HG03108 (cell line): ENCODE measurements at regions not wholly inside any gene's neighbourhood (a gene's known extent, or its start where the extent isn't known, plus 50 kb on each side); places are given as distances from the start of the nearest gene placed in this dataset.

Source experiments
- ATAC-seq: cut with Tn5 transposase; IDR thresholded peaks from one replicate; pipeline ENCODE4 v1.9.1; 2021; ENCODE audit warnings: moderate library complexity; ENCODE audit not compliant: unreplicated experiment

DNA sequence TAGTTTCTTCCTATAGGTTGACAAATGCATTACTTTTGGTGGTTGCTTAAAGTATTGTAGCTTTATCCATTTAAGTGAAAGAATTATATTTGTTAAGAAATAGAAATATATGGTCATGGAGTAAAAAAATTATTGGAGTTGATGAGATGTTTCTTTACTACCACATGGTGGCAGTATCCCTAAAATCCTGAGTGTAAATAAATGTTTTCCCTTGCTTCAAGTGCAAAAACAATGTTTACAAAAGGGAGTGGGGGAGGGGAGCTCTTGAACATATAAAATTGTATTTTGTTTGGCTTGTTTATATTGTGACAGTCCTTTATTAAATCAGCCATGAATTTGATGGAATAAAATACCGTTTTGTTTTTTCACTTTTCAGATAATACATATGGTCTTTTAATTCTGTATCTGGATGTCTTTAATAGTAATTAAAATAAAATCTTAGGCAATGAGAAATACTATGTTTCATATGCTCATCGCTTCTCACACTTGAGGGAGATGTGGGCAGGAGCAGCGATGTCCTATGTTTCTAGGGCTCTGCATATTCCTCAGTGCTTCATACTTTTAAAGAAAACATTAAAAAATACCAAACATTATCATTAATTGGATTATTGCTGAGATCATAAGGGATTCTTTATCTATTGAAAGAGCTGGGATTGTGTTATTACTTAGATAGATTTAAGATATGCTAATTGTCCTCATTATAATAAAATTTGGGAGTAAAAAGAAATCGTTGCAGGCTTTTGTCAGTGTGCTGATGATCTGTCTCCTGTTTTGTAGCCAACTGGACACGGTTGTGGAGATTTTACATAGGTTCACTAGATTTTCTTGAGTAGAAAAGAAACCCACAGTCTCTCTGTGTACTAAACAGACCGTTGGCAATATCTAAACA lies 349.7 kb downstream of the TUSC7 start:
- no peak for ATAC-seq

DNA sequence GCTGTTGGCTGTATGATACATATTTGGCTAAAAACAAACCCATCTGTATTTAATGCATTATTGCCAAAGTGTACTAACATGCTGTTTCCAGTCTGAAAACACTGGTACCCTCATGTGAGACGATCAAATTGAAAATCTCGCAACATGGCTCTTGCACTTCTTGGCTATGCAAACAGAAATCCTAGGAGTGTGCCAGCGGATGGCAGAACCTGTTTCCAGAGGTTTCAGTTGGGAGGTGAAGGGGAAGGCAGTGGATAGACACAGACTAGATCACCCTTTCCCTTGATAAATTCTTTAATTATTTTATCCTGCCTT lies 350.3 kb downstream of the TUSC7 start:
- ATAC-seq = no peak

- no peak for ATAC-seq
Observed at GRCh38 chr3:117063930-117064329, 354.4 kb downstream of the TUSC7 start.

DNA sequence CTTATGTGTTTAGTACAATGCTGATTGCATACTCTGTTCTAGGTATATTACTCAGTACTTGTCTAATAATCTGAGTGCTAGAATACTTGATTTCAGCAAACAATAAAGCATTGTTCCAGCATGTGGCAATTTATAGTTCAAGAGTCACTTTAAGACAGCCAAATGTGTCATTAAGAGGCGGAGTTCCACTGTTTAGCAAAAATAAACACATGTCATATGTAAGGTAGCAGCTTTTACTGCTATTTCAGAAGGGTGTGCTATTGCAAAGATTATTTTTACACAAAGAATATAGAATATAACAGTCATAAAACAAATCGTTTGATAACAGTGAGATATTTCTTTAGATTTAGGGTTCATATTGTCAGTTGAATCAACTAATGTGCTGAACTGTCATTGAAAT lies 358.7 kb downstream of the TUSC7 start:
- no peak for ATAC-seq

- ATAC-seq = no peak
Observed at GRCh38 chr3:117074826-117075225, 365.2 kb downstream of the TUSC7 start.

GRCh38 chr3:117079997-117080396 lies 370.4 kb downstream of the TUSC7 start:
- no peak for ATAC-seq

- ATAC-seq = no peak
Observed at GRCh38 chr3:117080872-117081271, 371.3 kb downstream of the TUSC7 start.

DNA sequence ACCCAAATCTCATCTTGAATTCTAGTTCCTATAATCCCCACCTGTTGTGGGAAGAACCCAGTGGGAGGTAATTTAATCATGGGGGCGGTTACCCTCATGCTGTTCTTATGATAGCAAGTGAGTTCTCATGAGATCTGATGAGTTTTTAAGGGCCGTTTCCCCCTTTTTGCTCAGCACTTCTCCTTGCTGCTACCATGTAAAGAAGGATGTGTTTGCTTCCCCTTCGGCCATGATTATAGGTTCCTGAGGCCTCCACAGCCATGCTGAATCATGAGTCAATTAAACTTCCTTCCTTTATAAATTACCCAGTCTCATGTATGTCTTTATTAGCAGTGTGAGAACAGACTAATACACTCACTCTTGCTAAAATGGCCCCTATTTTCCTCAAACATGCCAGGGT lies 374.7 kb downstream of the TUSC7 start:
- no peak for ATAC-seq

GRCh38 chr3:117084739-117085270 lies 375.2 kb downstream of the TUSC7 start:
- no peak for ATAC-seq

GRCh38 chr3:117091676-117092075 lies 382.1 kb downstream of the TUSC7 start:
- no peak for ATAC-seq

DNA sequence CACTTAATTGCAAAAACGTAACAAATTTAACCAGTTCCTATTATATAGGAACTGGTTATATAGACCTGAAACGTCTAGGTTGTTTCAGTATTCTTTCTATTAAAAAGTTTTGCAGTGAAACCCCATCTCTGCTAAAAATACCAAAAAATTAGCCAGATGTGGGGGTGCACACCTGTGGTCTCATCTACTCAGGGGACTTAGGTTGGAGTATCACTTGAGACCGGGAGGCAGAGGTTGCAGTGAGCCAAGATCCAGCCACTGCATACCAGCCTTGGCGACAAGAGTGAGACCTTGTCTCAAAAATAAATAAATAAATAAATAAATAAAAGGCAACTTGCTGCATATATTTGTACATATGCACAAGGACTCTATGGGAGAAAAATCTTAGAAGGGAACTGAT lies 387.0 kb downstream of the TUSC7 start:
- no peak for ATAC-seq

DNA sequence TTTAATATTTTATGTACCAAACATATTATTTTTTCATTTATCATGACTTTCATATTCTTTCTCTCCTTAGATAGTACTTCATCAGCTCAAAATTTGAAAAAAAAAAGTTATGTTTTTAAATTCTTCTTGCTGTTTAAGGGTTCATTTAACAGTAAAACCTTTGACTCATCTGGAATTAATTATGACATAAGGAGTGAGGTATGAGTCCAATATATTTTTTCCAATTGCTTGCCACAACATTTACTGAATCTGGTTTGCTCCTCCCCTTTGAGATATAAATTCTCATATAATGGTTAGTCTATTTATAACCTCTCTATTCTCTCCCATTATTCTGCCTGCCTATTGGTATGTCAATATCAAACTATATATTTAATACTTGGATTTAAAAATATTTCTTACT lies 387.8 kb downstream of the TUSC7 start:
- no peak for ATAC-seq

DNA sequence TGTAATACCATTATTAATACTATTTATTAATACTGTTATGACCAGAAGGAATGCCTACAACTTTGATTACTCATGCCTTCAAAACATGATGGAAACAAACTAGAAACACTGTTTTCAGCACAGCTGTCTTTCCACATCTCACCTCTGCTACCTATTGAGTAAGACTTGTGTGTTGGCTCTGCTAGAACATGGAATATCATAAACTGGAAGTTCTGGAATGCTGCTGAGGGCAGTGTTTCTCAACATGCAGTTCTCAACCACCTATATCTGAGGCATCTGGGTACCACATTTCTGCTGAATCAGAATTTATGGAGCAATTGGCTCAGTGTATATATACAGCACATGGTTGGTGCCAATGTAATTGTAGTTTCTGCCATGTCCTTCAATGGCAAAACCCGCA lies 392.1 kb downstream of the TUSC7 start:
- ATAC-seq = no peak

GRCh38 chr3:117102426-117102825 lies 392.8 kb downstream of the TUSC7 start:
- no peak for ATAC-seq

DNA sequence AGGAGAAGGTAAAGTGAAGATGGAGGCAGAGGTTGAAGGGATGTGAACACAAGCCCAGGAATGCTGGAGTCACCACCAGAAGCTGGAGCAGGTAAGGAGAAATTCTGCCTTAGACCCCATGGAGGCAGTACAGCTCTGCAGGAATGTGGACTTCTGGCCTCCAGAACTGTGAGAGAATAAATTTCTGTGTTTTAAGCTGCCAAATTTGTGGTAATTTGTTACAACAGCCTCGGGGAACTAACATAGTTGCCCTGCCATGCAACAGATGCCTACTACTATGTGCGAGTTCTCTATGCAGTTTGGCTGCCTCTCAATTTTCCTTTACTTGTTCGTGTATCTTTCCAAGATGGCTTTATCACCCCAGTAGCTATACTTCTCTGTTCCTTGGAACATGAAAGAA lies 394.1 kb downstream of the TUSC7 start:
- ATAC-seq = no peak

DNA sequence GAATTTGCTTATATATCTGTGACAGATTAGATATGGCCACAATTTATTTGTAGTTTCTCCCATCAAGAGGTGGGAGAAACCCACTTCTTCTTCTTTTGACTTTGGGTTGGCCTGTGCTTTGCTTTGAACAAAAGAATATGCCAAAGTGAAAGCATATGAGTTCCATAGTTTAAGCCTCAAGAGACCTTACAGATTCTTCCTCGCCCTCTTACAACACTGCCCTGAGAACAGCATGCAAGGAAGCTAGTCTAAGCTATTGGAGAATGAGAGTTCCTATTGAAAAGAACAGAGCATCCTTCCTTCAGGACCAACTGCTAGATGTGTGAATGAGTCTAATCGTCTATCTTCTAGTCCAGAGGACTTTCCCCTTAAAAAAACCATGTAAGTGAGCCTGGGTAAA lies 394.8 kb downstream of the TUSC7 start:
- no peak for ATAC-seq

DNA sequence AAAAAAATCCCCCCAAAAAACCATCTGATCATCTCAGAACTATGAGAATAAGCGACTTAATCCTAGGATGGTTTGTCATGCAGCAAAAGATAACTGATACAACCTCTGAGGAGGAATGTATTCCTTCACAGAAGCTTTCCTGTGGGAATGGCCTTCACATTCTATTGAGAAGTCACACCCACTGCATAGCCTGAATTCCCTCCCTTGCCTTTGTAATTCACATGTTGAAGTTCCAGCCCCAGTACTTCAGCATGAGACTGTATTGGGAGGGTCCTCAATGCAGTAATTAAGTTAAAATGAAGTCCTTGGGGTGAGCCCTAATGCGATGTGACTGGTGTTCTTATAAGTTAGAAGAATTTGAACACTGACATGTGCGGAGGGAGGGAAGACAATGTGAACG lies 395.2 kb downstream of the TUSC7 start:
- no peak for ATAC-seq

GRCh38 chr3:117105686-117106085 lies 396.1 kb downstream of the TUSC7 start:
- ATAC-seq = no peak

- ATAC-seq = no peak
Observed at GRCh38 chr3:117106396-117106795, 396.8 kb downstream of the TUSC7 start.

DNA sequence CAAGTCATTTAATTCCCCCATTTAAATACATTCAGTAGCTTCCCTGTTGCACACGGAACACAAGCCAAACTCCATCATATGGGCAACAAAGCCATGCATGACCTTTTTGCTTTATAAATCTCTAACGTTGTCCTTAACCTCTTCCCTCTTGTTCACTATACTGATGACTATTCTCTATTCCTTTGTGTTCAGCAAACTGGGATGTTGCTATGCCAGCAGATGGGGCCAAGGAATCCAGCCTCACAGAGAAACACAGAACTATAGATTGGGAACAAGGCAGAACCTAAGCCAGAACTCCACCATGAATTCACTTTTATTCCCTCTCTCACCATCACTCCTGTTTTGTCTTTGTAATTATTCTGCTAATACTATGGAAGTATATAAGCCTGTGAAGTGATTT lies 398.4 kb downstream of the TUSC7 start:
- ATAC-seq = no peak

DNA sequence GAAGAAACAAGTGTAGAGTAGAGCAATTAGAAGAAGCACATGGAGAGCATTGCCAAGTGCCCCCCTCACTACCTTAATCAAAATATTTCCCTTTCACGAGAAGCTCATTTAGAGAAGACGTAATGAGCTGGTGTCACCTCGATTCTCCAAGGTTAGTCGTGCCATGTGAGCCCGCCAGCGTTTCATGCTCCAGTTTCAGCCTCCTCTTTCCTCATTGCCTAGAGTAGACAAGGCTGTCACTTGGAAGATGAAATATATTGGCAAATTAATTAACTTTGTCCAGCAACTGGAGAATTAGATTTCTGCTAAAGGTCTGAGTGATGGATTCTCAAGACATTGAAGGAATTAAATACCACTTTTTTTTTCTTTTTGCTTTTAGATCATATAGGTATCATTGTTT lies 399.6 kb downstream of the TUSC7 start:
- no peak for ATAC-seq

GRCh38 chr3:117114517-117115265 lies 405.1 kb downstream of the TUSC7 start:
- ATAC-seq = no peak
